Right lobe of liver (tissue), 4 donors: ENCODE measurements at regions not wholly inside any gene's neighbourhood (a gene's known extent, or its start where the extent isn't known, plus 50 kb on each side); places are given as distances from the start of the nearest gene placed in this dataset.
"Not testable (repeated sequence)": the region's sequence is repeated elsewhere in the genome, so short reads cannot be mapped to it uniquely, and the experiment has no call there.

Experiments used
- CTCF ChIP-seq, 4 donors: fragments of 200-600 bp in 3 of 4; fragments of 450-650 bp in 1 of 4; IDR thresholded peaks; one replicate each; pipeline versions ENCODE4 v1.5.1 to v1.8.0; 2016 to 2022; ENCODE audit warnings: antibody characterized with exemption in 4 of 4, mild to moderate bottlenecking in 2 of 4
- POLR2A ChIP-seq: fragments of 450-650 bp; IDR thresholded peaks from one replicate; pipeline ENCODE4 v1.6.1; 2017; ENCODE audit warnings: antibody characterized with exemption, mild to moderate bottlenecking
- donor health status: DM: no; HTN: no; CAD: no.
- donor health status: DM: no; HTN: no; CAD: no.
- donor health status: DM: no; HTN: yes; CAD: no.

GRCh38 chr3:167018591-167019111 is 361.4 kb downstream of the ZBBX start:
- not testable (repeated sequence) for TF ChIP-seq POLR2A; CTCF (IDR thresholded peaks at IDR 0.05)
